ENCODE measurements at regions not wholly inside any gene's neighbourhood (a gene's known extent, or its start where the extent isn't known, plus 50 kb on each side); places are given as distances from the start of the nearest gene placed in this dataset.
"Not testable (repeated sequence)": the region's sequence is repeated elsewhere in the genome, so short reads cannot be mapped to it uniquely, and the experiment has no call there.

- no peak for DNase-seq
These were observed 54.8 kb downstream of the OTUD1 start for GRCh38 chr10:23493711-23494110.

GRCh38 chr10:23496727-23497126 lies 57.9 kb downstream of the OTUD1 start:
- DNase-seq = no peak

GRCh38 chr10:23499372-23500132 lies 60.7 kb downstream of the OTUD1 start:
- no peak for DNase-seq

- no peak for DNase-seq
These were observed 67.1 kb downstream of the OTUD1 start for GRCh38 chr10:23505797-23506465.

- DNase-seq = peak; percentile 39
These were observed 73.6 kb downstream of the OTUD1 start for GRCh38 chr10:23512355-23513058.

- DNase-seq = not testable (repeated sequence)
These were observed 74.7 kb downstream of the OTUD1 start for GRCh38 chr10:23513621-23514020.

GRCh38 chr10:23514321-23514720 lies 75.4 kb downstream of the OTUD1 start:
- DNase-seq = no peak

- peak; percentile 14 for DNase-seq
These were observed 77.7 kb downstream of the OTUD1 start for GRCh38 chr10:23516530-23516929.

- no peak for DNase-seq
These were observed 78.3 kb downstream of the OTUD1 start for GRCh38 chr10:23517155-23517554.

GRCh38 chr10:23521735-23522134 lies 82.9 kb downstream of the OTUD1 start:
- no peak for DNase-seq

GRCh38 chr10:23522345-23522744 lies 83.5 kb downstream of the OTUD1 start:
- DNase-seq = peak; percentile 16

- no peak for DNase-seq
These were observed 84.4 kb downstream of the OTUD1 start for GRCh38 chr10:23523251-23523650.

GRCh38 chr10:23525406-23525805 lies 86.5 kb downstream of the OTUD1 start:
- DNase-seq = no peak

- DNase-seq = no peak
These were observed 89.5 kb downstream of the OTUD1 start for GRCh38 chr10:23528419-23528818.

- DNase-seq = no peak
These were observed 90.8 kb downstream of the OTUD1 start for GRCh38 chr10:23529625-23530024.

GRCh38 chr10:23530079-23530478 lies 91.2 kb downstream of the OTUD1 start:
- peak; percentile 14 for DNase-seq

- DNase-seq = no peak
These were observed 94.3 kb downstream of the OTUD1 start for GRCh38 chr10:23533212-23533611.

- no peak for DNase-seq
These were observed 95.5 kb downstream of the OTUD1 start for GRCh38 chr10:23534326-23534725.

- no peak for DNase-seq
These were observed 95.9 kb downstream of the OTUD1 start for GRCh38 chr10:23534761-23535160.

GRCh38 chr10:23535381-23535780 lies 96.5 kb downstream of the OTUD1 start:
- no peak for DNase-seq

GRCh38 chr10:23538968-23539367 lies 100.1 kb downstream of the OTUD1 start:
- no peak for DNase-seq

- no peak for DNase-seq
These were observed 101.6 kb downstream of the OTUD1 start for GRCh38 chr10:23540401-23541030.

GRCh38 chr10:23543691-23544380 lies 105.0 kb downstream of the OTUD1 start:
- no peak for DNase-seq
